Right lobe of liver (tissue), 6 donors: ENCODE measurements at regions not wholly inside any gene's neighbourhood (a gene's known extent, or its start where the extent isn't known, plus 50 kb on each side); places are given as distances from the start of the nearest gene placed in this dataset.

Source experiments
- ATAC-seq, 4 donors: fragments of 200-7000 bp; cut with Tn5 transposase; one replicate each; pipeline ENCODE4 v1.9.1; 2020; ENCODE audit warnings: mild to moderate bottlenecking in 4 of 4, moderate library complexity in 4 of 4
- DNase-seq, 3 donors: peaks; one replicate each; pipeline ENCODE4 v3.0.0-alpha.2; 2020
- H3K27ac ChIP-seq, 3 donors: fragments of 200-600 bp; one replicate each; pipeline ENCODE4 v1.8.0; 2022
- H3K27me3 ChIP-seq, 2 donors: fragments of 200-600 bp; one replicate each; pipeline ENCODE4 v1.8.0; 2022
- H3K36me3 ChIP-seq, 4 donors: fragments of 200-600 bp; sonication (generic) in 1 of 4; one replicate each; pipeline versions ENCODE4 v1.5.1 to v1.8.0; 2017 to 2022; ENCODE audit warnings: control low read depth in 1 of 4
- H3K4me1 ChIP-seq, 4 donors: fragments of 200-600 bp; sonication (generic) in 1 of 4; one replicate each; pipeline versions ENCODE4 v1.5.1 to v1.8.0; 2017 to 2022; ENCODE audit warnings: control low read depth in 1 of 4
- H3K4me3 ChIP-seq, 3 donors: fragments of 200-600 bp; one replicate each; pipeline ENCODE4 v1.8.0; 2022
- H3K9me3 ChIP-seq, 4 donors: fragments of 200-600 bp; sonication (generic) in 1 of 4; one replicate each; pipeline versions ENCODE4 v1.5.1 to v1.8.0; 2017 to 2022; ENCODE audit warnings: control low read depth in 1 of 4
- CTCF ChIP-seq, 4 donors: fragments of 200-600 bp in 3 of 4; fragments of 450-650 bp in 1 of 4; IDR thresholded peaks; one replicate each; pipeline versions ENCODE4 v1.5.1 to v1.8.0; 2016 to 2022; ENCODE audit warnings: antibody characterized with exemption in 4 of 4, mild to moderate bottlenecking in 2 of 4
- POLR2A ChIP-seq: fragments of 450-650 bp; IDR thresholded peaks from one replicate; pipeline ENCODE4 v1.6.1; 2017; ENCODE audit warnings: antibody characterized with exemption, mild to moderate bottlenecking
- WGBS: methylation state at CpG from one replicate; pipeline ENCODE4 v1.1.6; 2018; ENCODE audit warnings: low coverage, low lambda C conversion rate; ENCODE audit not compliant: insufficient coverage; ENCODE audit errors: missing lambda C conversion rate; 5-methylcytosine and 5-hydroxymethylcytosine counted together
- intact Hi-C, 2 donors: fragments of 100-400 bp; cut with DNase I; formaldehyde crosslinking; loops; one replicate each; pipeline versions ENCODE4 v1.11.2 to v1.14.1; 2022
- donor health status: DM: no; HTN: yes; CAD: no.
- donor health status: DM: no; HTN: no; CAD: no.
- donor health status: DM: no; HTN: no; CAD: no.
- donor health status: DM: no; HTN: yes; CAD: no.
- donor health status: DM: no; HTN: yes; CAD: no.

- TF ChIP-seq POLR2A (no peak), CTCF (IDR thresholded peaks at IDR 0.05) (no peak)
- no peaks in the 10 kb centered on the region for H3K36me3 ChIP-seq
- 36% methylated on average over 2 of the region's 2 CpGs for WGBS
- ATAC-seq (no peak), DNase-seq (no peak)
- H3K27me3 ChIP-seq = no peaks in the 10 kb centered on the region
- no peak overlapping the region for H3K27ac ChIP-seq
- intact Hi-C loops = loop anchor here (10.0 kb wide), 1 partner anchor 177 kb away; the partner anchor contains the start of gene ARHGEF3 (in 2 of the 2)
- no peaks in the 10 kb centered on the region for H3K9me3 ChIP-seq
- no peaks in the 10 kb centered on the region for H3K4me1 ChIP-seq
- no peak overlapping the region for H3K4me3 ChIP-seq
Observed at GRCh38 chr3:56981445-56982230, 78.8 kb upstream of the SPATA12 start.

GRCh38 chr3:56980798-56981390, 79.6 kb upstream of the SPATA12 start:
- DNase-seq = no peak
- TF ChIP-seq CTCF (IDR thresholded peaks at IDR 0.05) = no peak
- TF ChIP-seq POLR2A = no peak
- Histone ChIP-seq H3K4me3 (no peak overlapping the region), H3K27me3 (no peaks in the 10 kb centered on the region), H3K27ac (no peak overlapping the region), H3K36me3 (no peaks in the 10 kb centered on the region), H3K4me1 (no peaks in the 10 kb centered on the region), H3K9me3 (no peaks in the 10 kb centered on the region)
- peak; percentile 57 to 87 (median 64) for ATAC-seq
- intact Hi-C loops = loop anchor here (10.0 kb wide), 1 partner anchor 176 kb away; the partner anchor contains the start of gene ARHGEF3 (in 2 of the 2)
- 42% methylated on average over 5 of the region's 5 CpGs for WGBS

DNA sequence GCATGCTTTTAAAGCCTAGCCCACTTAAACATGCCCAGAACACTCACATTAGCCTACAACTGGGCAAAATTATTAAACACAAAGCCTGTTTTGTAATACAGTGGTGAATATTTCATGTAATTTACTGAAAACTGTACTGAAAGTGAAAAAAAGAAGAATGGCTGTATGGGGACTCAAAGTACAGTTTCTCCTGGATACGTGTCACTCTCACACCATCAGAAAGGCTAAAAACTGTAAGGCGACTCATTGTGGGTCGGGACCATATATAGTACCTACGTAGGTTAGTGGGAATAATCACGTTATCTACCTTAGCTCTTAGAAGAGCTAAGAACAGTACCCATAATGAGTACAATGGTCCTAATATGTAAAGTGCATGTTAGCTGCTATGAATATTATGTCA, 80.2 kb upstream of the SPATA12 start:
- intact Hi-C loops = loop anchor here (10.0 kb wide), 1 partner anchor 175 kb away; the partner anchor contains the start of gene ARHGEF3 (in 2 of the 2)

DNA sequence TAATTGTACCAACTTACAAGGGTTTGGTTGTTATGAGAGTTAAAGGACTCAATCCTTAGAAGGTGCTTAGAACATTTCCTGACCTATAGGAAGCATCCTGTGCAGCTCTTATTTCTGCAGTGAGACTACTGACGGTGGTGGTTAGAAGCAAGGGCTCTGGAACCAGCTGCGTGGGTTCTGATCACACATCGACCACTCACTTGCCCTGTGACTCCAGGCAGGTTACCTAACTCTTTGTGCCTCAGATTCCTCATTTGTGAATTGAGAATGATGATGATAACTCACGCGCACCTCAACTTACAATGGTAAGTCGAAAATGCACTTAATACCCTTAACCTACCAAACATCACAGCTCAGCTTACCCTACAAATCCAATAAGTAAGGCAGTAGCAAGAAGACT, 80.7 kb upstream of the SPATA12 start:
- no peaks in the 10 kb centered on the region for H3K36me3 ChIP-seq
- TF ChIP-seq POLR2A = no peak
- TF ChIP-seq CTCF (IDR thresholded peaks at IDR 0.05) = no peak
- H3K4me1 ChIP-seq = no peaks in the 10 kb centered on the region
- ATAC-seq (no peak), DNase-seq (no peak)
- no peak overlapping the region for H3K4me3 ChIP-seq
- no peaks in the 10 kb centered on the region for H3K9me3 ChIP-seq
- 89% methylated on average over 6 of the region's 6 CpGs for WGBS
- no peak overlapping the region for H3K27ac ChIP-seq
- H3K27me3 ChIP-seq = no peaks in the 10 kb centered on the region
- intact Hi-C loops = loop anchor here (10.0 kb wide), 1 partner anchor 175 kb away; the partner anchor contains the start of gene ARHGEF3 (in 2 of the 2)

More for the DNA sequence above, 80.2 kb upstream of the SPATA12 start:
- ATAC-seq (no peak), DNase-seq (no peak)
- H3K4me1 ChIP-seq = no peaks in the 10 kb centered on the region
- 89% methylated on average over 5 of the region's 5 CpGs for WGBS
- H3K9me3 ChIP-seq = no peaks in the 10 kb centered on the region
- no peaks in the 10 kb centered on the region for H3K27me3 ChIP-seq
- H3K4me3 ChIP-seq = no peak overlapping the region
- H3K27ac ChIP-seq = no peak overlapping the region
- H3K36me3 ChIP-seq = no peaks in the 10 kb centered on the region
- TF ChIP-seq CTCF (IDR thresholded peaks at IDR 0.05) (no peak), POLR2A (no peak)
